HG03280 (cell line): ENCODE measurements at regions not wholly inside any gene's neighbourhood (a gene's known extent, or its start where the extent isn't known, plus 50 kb on each side); places are given as distances from the start of the nearest gene placed in this dataset.
"Not testable (repeated sequence)": the region's sequence is repeated elsewhere in the genome, so short reads cannot be mapped to it uniquely, and the experiment has no call there.

Experiments
- ATAC-seq: cut with Tn5 transposase; IDR thresholded peaks from one replicate; pipeline ENCODE4 v1.9.1; 2021; ENCODE audit warnings: mild to moderate bottlenecking, moderate library complexity; ENCODE audit not compliant: unreplicated experiment

DNA sequence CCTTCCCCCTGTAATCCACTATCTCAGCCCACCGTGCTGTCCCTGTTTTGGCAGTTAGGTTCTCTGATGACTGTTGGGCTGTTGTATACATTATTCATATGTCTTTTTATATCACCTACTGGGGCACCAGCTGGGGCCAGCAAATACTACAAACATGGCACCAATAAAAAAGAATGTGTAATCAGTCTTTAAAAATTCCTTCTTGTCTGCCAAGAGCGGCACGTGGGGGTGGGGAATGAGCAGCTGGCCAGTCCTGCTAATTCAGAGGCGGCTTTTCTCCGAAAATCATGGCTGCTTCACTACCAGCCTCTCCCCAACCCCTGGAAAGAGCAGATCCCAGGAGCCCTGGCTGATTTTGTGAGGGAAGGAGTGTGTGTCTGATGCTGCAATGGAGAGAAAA lies 77.7 kb upstream of the EEF2KMT start:
- no peak for ATAC-seq

DNA sequence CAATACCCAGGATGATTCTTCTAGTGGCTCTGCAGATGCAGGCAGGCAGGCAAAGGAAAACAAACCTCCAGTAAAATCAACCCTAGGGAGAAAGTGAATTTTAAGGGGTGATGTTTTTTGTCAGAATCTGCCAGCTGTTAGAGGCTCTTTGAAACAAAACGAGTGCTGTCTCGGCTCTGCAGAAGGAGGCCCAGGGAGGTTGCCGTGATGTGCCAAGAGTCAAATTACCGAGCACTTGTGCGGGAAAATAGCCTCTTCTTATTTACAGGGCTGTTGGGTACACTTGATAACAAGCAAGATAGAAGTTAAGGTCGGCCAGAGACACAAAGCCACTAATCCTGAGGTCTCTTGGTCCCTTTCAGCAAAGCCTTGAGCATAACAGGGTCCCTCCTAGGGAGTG lies 68.9 kb upstream of the EEF2KMT start:
- no peak for ATAC-seq

DNA sequence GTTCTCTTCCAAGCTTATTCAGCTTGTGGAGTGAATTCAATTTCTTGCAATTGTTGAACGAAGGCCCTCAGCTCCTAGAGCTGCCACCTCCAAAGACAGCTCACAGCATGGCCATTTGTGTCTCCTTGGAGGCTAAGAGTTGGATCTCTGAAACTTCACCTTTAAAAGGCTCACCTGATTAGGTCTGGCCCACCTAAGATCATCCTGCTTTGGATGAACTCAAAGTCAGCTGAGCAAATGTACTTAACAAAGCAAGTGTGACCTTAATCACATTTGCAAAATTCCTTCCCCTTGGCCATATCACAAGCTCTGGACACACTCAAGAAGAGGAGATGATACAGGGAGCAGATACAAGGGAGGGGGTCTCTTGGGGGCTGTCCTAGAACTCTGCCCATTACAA lies 67.8 kb upstream of the EEF2KMT start:
- ATAC-seq = not testable (repeated sequence)

DNA sequence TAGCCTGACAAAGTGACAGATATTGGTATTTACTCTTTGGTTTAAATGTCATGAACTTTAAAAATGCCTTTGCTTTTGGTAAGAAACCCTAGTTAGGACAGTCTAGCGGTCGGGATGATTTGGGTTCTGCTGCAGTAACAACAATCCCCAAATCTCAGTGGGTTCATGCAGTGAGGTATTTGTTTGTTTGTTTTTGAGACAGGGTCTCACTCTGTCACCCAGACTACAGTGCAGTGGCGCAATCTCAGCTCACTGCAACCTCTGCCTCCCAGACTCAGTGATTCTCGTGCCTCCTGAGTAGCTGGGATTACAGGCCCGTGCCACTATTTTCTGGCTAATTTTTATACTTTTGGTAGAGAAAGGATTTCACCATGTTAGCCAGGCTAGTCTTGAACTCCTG lies 65.2 kb upstream of the EEF2KMT start:
- not testable (repeated sequence) for ATAC-seq

DNA sequence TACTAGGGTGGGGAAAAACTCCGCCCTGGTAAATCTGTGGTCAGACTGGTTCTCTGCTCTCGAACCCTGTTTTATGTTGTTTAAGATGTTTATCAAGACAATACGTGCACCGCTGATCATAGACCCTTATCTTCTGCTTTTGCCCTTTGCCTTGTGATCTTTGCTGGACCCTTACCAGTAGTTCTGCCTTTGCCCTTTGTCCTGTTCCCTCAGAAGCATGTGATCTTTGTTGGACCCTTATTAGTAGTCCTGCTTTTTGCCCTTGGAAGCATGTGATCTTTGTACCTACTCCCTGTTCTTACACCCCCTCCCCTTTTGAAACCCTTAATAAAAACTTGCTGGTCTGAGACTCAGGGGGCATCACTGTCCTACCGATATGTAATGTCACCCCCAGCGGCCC lies 64.3 kb upstream of the EEF2KMT start:
- not testable (repeated sequence) for ATAC-seq

DNA sequence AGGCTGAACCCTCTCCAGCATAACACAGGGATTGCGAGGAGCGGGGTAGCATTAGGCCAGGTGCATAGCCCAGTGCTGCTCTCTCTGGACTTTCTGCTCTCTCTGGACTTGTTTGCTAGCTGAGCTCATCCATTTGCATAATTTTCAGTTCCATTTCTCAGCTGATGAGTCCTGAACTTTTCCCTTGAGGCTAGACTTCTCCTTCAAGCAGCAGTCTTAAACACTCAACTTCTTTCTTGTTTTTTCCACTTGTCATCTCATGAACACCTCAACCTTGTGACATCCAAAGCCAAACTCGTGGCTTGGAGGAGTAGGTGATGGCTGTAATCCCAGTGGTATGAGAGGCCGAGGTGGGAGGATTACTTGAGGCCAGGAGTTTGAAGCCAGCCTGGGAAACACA lies 62.4 kb upstream of the EEF2KMT start:
- not testable (repeated sequence) for ATAC-seq

DNA sequence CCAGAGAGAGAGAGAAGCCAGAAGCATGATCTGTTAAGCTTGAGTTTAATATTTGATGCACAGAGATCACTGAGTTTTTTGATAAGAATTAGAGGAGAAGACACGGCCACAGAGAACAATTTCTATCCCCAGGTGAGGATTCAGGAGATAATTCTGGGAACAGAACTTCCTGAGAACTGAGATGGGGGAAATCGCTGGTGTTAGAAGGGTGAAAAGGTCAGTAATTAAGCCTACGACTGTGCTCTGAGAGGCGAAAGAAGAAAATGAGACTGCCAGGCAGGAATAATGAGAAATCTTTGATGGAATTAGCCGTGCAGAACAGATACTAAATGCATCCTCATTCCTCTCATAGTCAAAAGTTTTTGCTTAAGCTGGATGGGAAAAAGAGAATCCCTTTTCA lies 61.9 kb upstream of the EEF2KMT start:
- ATAC-seq = not testable (repeated sequence)

DNA sequence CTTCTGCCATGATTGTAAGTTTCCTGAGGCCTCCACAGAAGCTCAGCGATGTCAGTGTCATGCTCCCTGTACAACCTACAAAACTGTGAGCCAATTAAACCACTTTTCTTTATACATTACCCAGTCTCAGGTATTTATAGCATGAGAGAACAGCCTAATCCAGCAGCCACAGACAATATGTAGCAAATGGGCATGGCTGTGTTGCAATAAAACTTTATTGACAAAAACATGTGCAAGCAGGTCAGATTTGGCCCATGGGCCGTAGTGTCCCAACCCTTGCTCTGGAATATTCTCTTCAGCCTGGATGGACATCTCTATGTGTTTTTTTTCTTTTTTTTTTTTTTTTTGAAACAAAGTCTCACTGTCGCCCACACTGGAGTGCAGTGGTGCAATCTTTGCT lies 60.9 kb upstream of the EEF2KMT start:
- ATAC-seq = no peak

DNA sequence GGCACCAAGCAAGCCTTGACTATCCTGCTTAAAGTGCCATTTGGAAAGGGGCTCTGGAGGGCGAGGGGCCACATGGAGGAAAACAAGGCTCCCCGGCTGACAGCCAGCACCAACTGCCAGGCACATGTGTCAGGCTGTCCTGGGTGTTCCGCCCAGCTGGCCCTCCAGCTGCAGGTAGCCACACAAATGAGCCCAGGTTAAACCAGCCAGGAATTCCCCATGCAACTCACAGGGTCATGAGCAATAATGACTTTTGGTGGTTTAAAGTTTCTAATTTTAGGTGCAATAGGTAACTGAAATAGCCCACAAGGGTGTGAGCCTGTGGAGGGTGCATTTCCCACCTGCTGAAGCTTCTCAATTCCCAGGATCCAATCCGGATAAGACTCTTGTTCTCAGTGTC lies 58.9 kb upstream of the EEF2KMT start:
- not testable (repeated sequence) for ATAC-seq

DNA sequence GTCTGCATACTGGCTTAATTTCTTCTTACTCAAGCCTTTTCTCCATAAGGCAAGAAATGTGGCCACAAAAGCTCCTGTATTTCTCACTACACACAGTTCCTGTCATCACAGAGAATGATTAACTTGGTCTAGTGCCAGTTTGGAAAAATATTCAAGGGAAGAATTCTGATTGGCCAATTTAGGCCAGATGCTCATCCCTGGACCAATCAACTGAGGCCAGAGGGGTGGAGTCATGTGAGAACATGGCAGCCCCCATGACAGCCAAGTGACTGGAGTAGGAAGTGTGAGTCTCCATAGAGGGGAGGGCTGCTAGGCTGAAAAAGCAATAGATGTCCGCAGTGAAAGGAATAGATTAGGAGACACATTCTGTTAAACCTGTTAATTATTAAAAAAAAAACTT lies 56.4 kb upstream of the EEF2KMT start:
- not testable (repeated sequence) for ATAC-seq

DNA sequence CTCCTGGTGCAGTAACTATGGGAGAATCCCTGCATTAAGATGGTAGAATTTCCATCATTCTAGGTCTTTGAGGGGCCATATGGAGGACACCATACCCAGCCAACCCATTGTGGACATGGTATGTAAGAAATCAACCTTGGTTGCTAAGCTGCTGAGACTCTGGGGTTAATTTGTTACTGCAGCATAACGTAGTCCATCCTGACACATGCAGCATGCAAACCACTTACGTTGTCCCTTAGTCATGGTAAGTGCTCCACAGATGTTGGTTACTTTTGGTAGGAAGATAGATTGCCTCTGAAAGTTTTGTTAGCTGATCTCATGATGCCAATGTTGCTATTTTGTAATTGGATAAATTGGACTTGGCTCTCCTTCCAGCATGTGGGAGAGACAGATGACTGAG lies 53.8 kb upstream of the EEF2KMT start:
- not testable (repeated sequence) for ATAC-seq
